ENCODE measurements at regions not wholly inside any gene's neighbourhood (a gene's known extent, or its start where the extent isn't known, plus 50 kb on each side); places are given as distances from the start of the nearest gene placed in this dataset.
"Not testable (repeated sequence)": the region's sequence is repeated elsewhere in the genome, so short reads cannot be mapped to it uniquely, and the experiment has no call there.

- not testable (repeated sequence) for H3K4me1 ChIP-seq (ENCODE audit: insufficient read depth, low read length); H3K27ac ChIP-seq (ENCODE audit: insufficient read length, low read depth, low read length); H2BK5ac ChIP-seq (ENCODE audit: insufficient read length, low read length); H3K4me2 ChIP-seq (ENCODE audit: insufficient read depth, insufficient read length, low read length); H3K9me3 ChIP-seq (ENCODE audit: control insufficient read depth, low read depth, low read length); H3K4ac ChIP-seq (ENCODE audit: low read depth, low read length); H3K56ac ChIP-seq (ENCODE audit: insufficient read length, low read depth, low read length); H2BK120ac ChIP-seq (ENCODE audit: low read depth, low read length, poor library complexity, severe bottlenecking); H3T11ph ChIP-seq (ENCODE audit: low read length); H3K9me3 Mint-ChIP-seq; H3K27me3 ChIP-seq (ENCODE audit: insufficient read depth, low read length); H4K5ac ChIP-seq (ENCODE audit: insufficient read length, low read depth, low read length); H4K8ac ChIP-seq (replicated peaks; ENCODE audit: insufficient read length, low read depth, low read length); H2BK12ac ChIP-seq (ENCODE audit: insufficient read length, low read depth, low read length); H3K79me2 ChIP-seq (ENCODE audit: insufficient read depth, low read length); H3K36me3 Mint-ChIP-seq (ENCODE audit: insufficient read depth in 1 of 3, low read depth in 3 of 3); H4K20me1 ChIP-seq (ENCODE audit: control insufficient read depth, insufficient read depth, insufficient read length); H3K27ac Mint-ChIP-seq; H3K23me2 ChIP-seq (ENCODE audit: insufficient read length, low read depth, low read length, poor library complexity, severe bottlenecking); H3K18ac ChIP-seq (ENCODE audit: insufficient read length, low read depth, low read length); DNase-seq; H2BK15ac ChIP-seq (ENCODE audit: low read depth, low read length); H3K4me1 Mint-ChIP-seq; H3K4me3 Mint-ChIP-seq; H3K9ac ChIP-seq (ENCODE audit: extremely low read depth, insufficient read length, low read length); H3K14ac ChIP-seq (ENCODE audit: insufficient read depth, low read length); H3K79me1 ChIP-seq (ENCODE audit: insufficient read depth, low read depth, low read length, poor library complexity, severe bottlenecking); H2AFZ ChIP-seq (ENCODE audit: low read length); H3K23ac ChIP-seq (ENCODE audit: insufficient read length, low read depth, low read length); H2BK20ac ChIP-seq (ENCODE audit: low read depth, low read length, poor library complexity, severe bottlenecking); H3K27me3 Mint-ChIP-seq (ENCODE audit: low read depth); H4K91ac ChIP-seq (ENCODE audit: insufficient read length, low read depth, low read length); H2AK5ac ChIP-seq (ENCODE audit: insufficient read length, low read length)
- no CpG with 5 or more reads among the region's 6 CpGs for WGBS (ENCODE audit: extremely low coverage, insufficient read length, low lambda C conversion rate)
Observed at GRCh38 chr1:146522345-146522744, 293.5 kb upstream of the NOTCH2NLA start.

- H3K14ac ChIP-seq (ENCODE audit: insufficient read depth, low read length); H2AK5ac ChIP-seq (ENCODE audit: insufficient read length, low read length); H3K4me3 Mint-ChIP-seq: not testable (repeated sequence)
Observed at GRCh38 chr1:146521804-146522203, 293.0 kb upstream of the NOTCH2NLA start.

More at GRCh38 chr1:146521804-146522203, 293.0 kb upstream of the NOTCH2NLA start:
- not testable (repeated sequence) for H3K23ac ChIP-seq (ENCODE audit: insufficient read length, low read depth, low read length); H3K27me3 ChIP-seq (ENCODE audit: insufficient read depth, low read length); H3K4me2 ChIP-seq (ENCODE audit: insufficient read depth, insufficient read length, low read length); H3K36me3 Mint-ChIP-seq (ENCODE audit: insufficient read depth in 1 of 3, low read depth in 3 of 3); H4K8ac ChIP-seq (replicated peaks; ENCODE audit: insufficient read length, low read depth, low read length); H3K27ac Mint-ChIP-seq; H3K79me2 ChIP-seq (ENCODE audit: insufficient read depth, low read length); H3K9me3 ChIP-seq (ENCODE audit: control insufficient read depth, low read depth, low read length); H4K20me1 ChIP-seq (ENCODE audit: control insufficient read depth, insufficient read depth, insufficient read length); H4K91ac ChIP-seq (ENCODE audit: insufficient read length, low read depth, low read length); H2AFZ ChIP-seq (ENCODE audit: low read length); H3K27me3 Mint-ChIP-seq (ENCODE audit: low read depth); H3K9me3 Mint-ChIP-seq; H3K4me1 Mint-ChIP-seq; H3K27ac ChIP-seq (ENCODE audit: insufficient read length, low read depth, low read length); H3K4me1 ChIP-seq (ENCODE audit: insufficient read depth, low read length); DNase-seq; H3K18ac ChIP-seq (ENCODE audit: insufficient read length, low read depth, low read length); H3K23me2 ChIP-seq (ENCODE audit: insufficient read length, low read depth, low read length, poor library complexity, severe bottlenecking); H3K56ac ChIP-seq (ENCODE audit: insufficient read length, low read depth, low read length); H4K5ac ChIP-seq (ENCODE audit: insufficient read length, low read depth, low read length); H3T11ph ChIP-seq (ENCODE audit: low read length); H2BK5ac ChIP-seq (ENCODE audit: insufficient read length, low read length); H2BK12ac ChIP-seq (ENCODE audit: insufficient read length, low read depth, low read length); H3K9ac ChIP-seq (ENCODE audit: extremely low read depth, insufficient read length, low read length); H3K79me1 ChIP-seq (ENCODE audit: insufficient read depth, low read depth, low read length, poor library complexity, severe bottlenecking); H2BK20ac ChIP-seq (ENCODE audit: low read depth, low read length, poor library complexity, severe bottlenecking); H2BK15ac ChIP-seq (ENCODE audit: low read depth, low read length); H2BK120ac ChIP-seq (ENCODE audit: low read depth, low read length, poor library complexity, severe bottlenecking); H3K4ac ChIP-seq (ENCODE audit: low read depth, low read length)
- WGBS (ENCODE audit: extremely low coverage, insufficient read length, low lambda C conversion rate): no CpG with 5 or more reads among the region's 2 CpGs
